ENCODE measurements at regions not wholly inside any gene's neighbourhood (a gene's known extent, or its start where the extent isn't known, plus 50 kb on each side); places are given as distances from the start of the nearest gene placed in this dataset.

DNA sequence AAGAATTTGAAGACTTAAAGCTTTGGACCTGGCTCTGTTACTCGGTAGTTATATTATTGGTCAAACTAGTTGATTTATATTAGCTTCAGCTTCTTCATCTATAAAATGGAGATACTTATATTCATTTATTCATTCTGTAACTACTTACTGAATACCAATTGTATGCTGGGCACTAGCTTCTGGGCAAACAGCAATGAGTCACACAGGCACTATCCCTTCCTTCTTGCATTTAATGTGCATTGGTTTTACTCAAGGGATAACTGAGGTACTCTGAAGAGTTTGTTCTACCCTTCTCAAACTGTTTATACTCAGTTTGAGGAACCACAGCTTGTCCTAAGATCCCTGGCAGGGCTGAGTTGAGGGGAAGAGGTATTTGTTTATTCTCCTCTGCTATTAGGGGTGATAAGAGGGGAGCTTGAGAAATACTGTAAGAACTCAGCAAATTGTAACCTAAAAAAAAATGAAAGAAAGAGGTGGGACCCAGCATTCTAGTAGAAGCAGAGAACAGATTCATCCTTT lies 825.4 kb upstream of the AMELY start:
- H3K4me1 ChIP-seq (ENCODE audit: control insufficient read depth in 3 of 3, insufficient read depth in 2 of 3, low read depth in 1 of 3, low read length in 2 of 3): no peaks in the 10 kb centered on the region
- H3K4me3 ChIP-seq (ENCODE audit: low read depth in 1 of 3, low read length in 3 of 3): no peak overlapping the region
- FAIRE-seq (no peak), DNase-seq (no peak)
- H3K27me3 ChIP-seq (ENCODE audit: control insufficient read depth in 3 of 3, insufficient read depth in 3 of 3, low read length in 3 of 3): no peaks in the 10 kb centered on the region
- H3K36me3 ChIP-seq (ENCODE audit: control insufficient read depth in 3 of 3, insufficient read depth in 2 of 3, low read depth in 1 of 3, low read length in 3 of 3): no peaks in the 10 kb centered on the region
- H3K27ac ChIP-seq (ENCODE audit: low read depth in 1 of 3, low read length in 2 of 3): no peak overlapping the region
- 53 to 87% methylated on average over 1 of the region's 1 CpG; no CpG with 5 or more reads in 1 of the 3 donors for WGBS, 3 donors
- no peaks in the 10 kb centered on the region for H3K9me3 ChIP-seq (ENCODE audit: control insufficient read depth in 2 of 2, insufficient read depth in 1 of 2, low read depth in 1 of 2, low read length in 1 of 2)

DNA sequence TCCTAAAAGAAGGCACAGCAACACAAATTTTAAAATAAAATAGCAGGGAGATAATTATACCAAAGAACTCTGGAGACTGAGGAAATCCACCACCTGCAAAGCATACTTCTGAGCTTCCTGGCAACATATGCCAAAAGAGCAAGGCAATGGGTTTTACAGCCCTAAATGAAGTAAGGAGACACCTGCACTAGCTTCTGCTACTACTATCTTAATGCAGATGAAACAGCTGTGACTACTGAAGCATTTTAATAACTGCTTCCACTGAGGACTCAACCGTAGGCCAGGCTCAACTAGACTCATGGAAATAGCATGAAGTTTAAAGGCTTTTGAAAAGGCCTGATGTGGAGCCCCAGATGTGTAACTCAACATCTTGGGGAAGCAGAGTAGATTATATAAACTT lies 820.1 kb upstream of the AMELY start:
- H3K36me3 ChIP-seq (ENCODE audit: control insufficient read depth in 3 of 3, insufficient read depth in 2 of 3, low read depth in 1 of 3, low read length in 3 of 3): no peaks in the 10 kb centered on the region
- FAIRE-seq (no peak), DNase-seq (no peak)
- no peaks in the 10 kb centered on the region for H3K9me3 ChIP-seq (ENCODE audit: control insufficient read depth in 2 of 2, insufficient read depth in 1 of 2, low read depth in 1 of 2, low read length in 1 of 2)
- H3K27me3 ChIP-seq (ENCODE audit: control insufficient read depth in 3 of 3, insufficient read depth in 3 of 3, low read length in 3 of 3): no peaks in the 10 kb centered on the region
- WGBS, 3 donors: 72 to 80% methylated on average over 1 of the region's 1 CpG; no CpG with 5 or more reads in 1 of the 3 donors
- H3K27ac ChIP-seq (ENCODE audit: low read depth in 1 of 3, low read length in 2 of 3): no peak overlapping the region
- H3K4me1 ChIP-seq (ENCODE audit: control insufficient read depth in 3 of 3, insufficient read depth in 2 of 3, low read depth in 1 of 3, low read length in 2 of 3): no peaks in the 10 kb centered on the region
- no peak overlapping the region for H3K4me3 ChIP-seq (ENCODE audit: low read depth in 1 of 3, low read length in 3 of 3)

DNA sequence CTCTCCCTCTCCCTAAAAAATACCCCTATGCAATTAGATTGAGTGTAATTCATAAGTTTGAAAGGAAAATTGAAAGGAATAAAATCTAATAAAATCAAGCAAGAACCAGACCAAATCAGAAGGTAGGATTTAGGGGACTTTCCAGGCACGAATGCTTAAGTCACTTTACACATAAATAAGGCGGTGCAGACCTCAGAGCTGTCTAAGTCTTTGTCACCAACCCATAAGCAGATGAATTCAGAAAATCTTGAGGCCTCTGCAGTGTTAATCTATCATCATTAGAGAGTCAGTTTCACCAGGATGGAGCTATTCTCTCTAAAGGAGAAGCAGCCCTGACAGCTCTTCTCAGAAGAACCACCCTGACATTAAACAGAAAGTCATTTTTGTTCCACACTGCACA lies 819.1 kb upstream of the AMELY start:
- 79 to 89% methylated on average over 2 of the region's 2 CpGs; no CpG with 5 or more reads in 1 of the 3 donors for WGBS, 3 donors

DNA sequence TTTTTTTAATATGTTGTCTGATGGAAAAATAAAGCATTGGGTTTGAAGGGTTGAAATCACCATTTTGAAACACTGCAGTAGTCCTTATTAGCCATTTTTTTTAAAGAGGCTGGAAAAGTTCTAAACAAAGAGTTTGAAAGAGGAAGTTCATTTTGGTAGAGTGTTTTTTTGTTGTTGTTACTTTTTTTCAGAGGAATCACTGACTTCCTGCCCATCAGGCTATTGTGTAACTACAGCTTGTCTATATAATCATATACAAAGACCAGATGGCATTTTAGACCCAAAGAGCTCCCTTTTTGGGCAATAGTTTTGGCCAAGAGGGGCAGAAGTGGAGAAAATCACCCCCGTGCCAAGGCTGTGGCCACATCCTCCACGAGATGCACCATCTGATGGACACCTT lies 818.5 kb upstream of the AMELY start:
- H3K36me3 ChIP-seq (ENCODE audit: control insufficient read depth in 3 of 3, insufficient read depth in 2 of 3, low read depth in 1 of 3, low read length in 3 of 3): no peaks in the 10 kb centered on the region
- no peak overlapping the region for H3K4me3 ChIP-seq (ENCODE audit: low read depth in 1 of 3, low read length in 3 of 3)
- H3K9me3 ChIP-seq (ENCODE audit: control insufficient read depth in 2 of 2, insufficient read depth in 1 of 2, low read depth in 1 of 2, low read length in 1 of 2): no peaks in the 10 kb centered on the region
- 71 to 83% methylated on average over 2 of the region's 2 CpGs; no CpG with 5 or more reads in 1 of the 3 donors for WGBS, 3 donors
- H3K4me1 ChIP-seq (ENCODE audit: control insufficient read depth in 3 of 3, insufficient read depth in 2 of 3, low read depth in 1 of 3, low read length in 2 of 3): no peaks in the 10 kb centered on the region
- DNase-seq (no peak), FAIRE-seq (no peak)
- no peak overlapping the region for H3K27ac ChIP-seq (ENCODE audit: low read depth in 1 of 3, low read length in 2 of 3)
- no peaks in the 10 kb centered on the region for H3K27me3 ChIP-seq (ENCODE audit: control insufficient read depth in 3 of 3, insufficient read depth in 3 of 3, low read length in 3 of 3)

More for the DNA sequence above, 819.1 kb upstream of the AMELY start:
- no peak overlapping the region for H3K27ac ChIP-seq (ENCODE audit: low read depth in 1 of 3, low read length in 2 of 3)
- H3K4me3 ChIP-seq (ENCODE audit: low read depth in 1 of 3, low read length in 3 of 3): no peak overlapping the region
- no peaks in the 10 kb centered on the region for H3K4me1 ChIP-seq (ENCODE audit: control insufficient read depth in 3 of 3, insufficient read depth in 2 of 3, low read depth in 1 of 3, low read length in 2 of 3)
- no peaks in the 10 kb centered on the region for H3K9me3 ChIP-seq (ENCODE audit: control insufficient read depth in 2 of 2, insufficient read depth in 1 of 2, low read depth in 1 of 2, low read length in 1 of 2)
- H3K27me3 ChIP-seq (ENCODE audit: control insufficient read depth in 3 of 3, insufficient read depth in 3 of 3, low read length in 3 of 3): no peaks in the 10 kb centered on the region
- DNase-seq (no peak), FAIRE-seq (no peak)
- H3K36me3 ChIP-seq (ENCODE audit: control insufficient read depth in 3 of 3, insufficient read depth in 2 of 3, low read depth in 1 of 3, low read length in 3 of 3): no peaks in the 10 kb centered on the region

DNA sequence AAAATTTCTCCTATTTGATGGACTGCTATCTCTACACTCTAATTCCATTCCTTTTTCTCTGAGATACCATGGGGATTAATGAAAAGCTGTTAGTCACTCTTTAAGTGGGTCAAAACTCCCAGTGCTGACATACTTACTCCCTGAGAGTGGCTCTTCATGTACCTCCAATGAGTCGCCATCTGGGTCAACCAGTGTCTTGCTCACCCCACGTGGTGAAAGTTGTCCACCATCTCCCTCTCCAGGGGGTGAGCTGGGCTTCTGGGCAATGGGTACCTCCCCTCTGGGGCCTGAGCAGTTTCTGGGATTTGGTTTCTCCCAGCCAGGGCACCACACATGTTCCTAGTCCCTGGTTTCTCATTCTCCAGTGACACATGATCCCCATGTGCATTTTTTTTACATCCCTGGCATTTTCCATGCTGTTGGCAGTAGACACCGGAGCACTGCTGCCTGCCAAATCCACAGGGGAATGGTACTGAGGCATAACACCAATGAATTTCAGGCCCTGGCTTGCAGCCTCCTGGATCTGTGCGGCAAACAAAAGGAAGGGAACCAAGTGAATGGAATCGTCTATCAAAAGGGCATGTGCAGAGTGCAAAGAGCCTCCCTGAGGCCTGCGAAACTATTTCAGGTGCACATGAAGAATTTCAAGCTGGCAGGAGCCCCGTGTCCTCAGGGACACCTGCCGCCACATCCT lies 817.9 kb upstream of the AMELY start:
- Histone ChIP-seq H3K4me3 (ENCODE audit: low read depth in 1 of 3, low read length in 3 of 3) (no peak overlapping the region), H3K9me3 (ENCODE audit: control insufficient read depth in 2 of 2, insufficient read depth in 1 of 2, low read depth in 1 of 2, low read length in 1 of 2) (no peaks in the 10 kb centered on the region), H3K36me3 (ENCODE audit: control insufficient read depth in 3 of 3, insufficient read depth in 2 of 3, low read depth in 1 of 3, low read length in 3 of 3) (no peaks in the 10 kb centered on the region), H3K4me1 (ENCODE audit: control insufficient read depth in 3 of 3, insufficient read depth in 2 of 3, low read depth in 1 of 3, low read length in 2 of 3) (no peaks in the 10 kb centered on the region), H3K27ac (ENCODE audit: low read depth in 1 of 3, low read length in 2 of 3) (no peak overlapping the region), H3K27me3 (ENCODE audit: control insufficient read depth in 3 of 3, insufficient read depth in 3 of 3, low read length in 3 of 3) (no peaks in the 10 kb centered on the region)
- WGBS, 3 donors: 79 to 91% methylated on average over 8 of the region's 8 CpGs; no CpG with 5 or more reads in 1 of the 3 donors
- DNase-seq (no peak), FAIRE-seq (no peak)

DNA sequence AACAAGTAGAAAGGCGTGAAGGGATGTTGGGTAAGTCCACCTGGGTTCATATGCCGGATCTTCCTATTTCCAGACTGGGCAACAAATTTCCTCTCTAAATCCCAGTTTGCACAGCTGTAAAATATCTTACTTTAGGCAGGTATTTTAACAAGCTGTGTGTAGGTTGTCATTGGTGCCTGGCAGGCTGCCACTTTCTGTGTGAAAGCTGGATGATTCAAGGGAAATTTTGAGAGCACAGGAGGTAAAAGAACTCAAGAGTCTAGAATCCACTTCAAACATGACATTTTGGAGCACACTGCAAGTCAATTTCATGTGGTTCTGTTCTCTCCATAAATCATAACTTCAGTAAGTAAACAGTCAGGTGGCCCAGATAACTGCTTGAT lies 817.4 kb upstream of the AMELY start:
- WGBS, 3 donors: 85 to 94% methylated on average over 2 of the region's 2 CpGs; no CpG with 5 or more reads in 1 of the 3 donors
- Histone ChIP-seq H3K27ac (ENCODE audit: low read depth in 1 of 3, low read length in 2 of 3) (no peak overlapping the region), H3K9me3 (ENCODE audit: control insufficient read depth in 2 of 2, insufficient read depth in 1 of 2, low read depth in 1 of 2, low read length in 1 of 2) (no peaks in the 10 kb centered on the region), H3K4me3 (ENCODE audit: low read depth in 1 of 3, low read length in 3 of 3) (no peak overlapping the region), H3K4me1 (ENCODE audit: control insufficient read depth in 3 of 3, insufficient read depth in 2 of 3, low read depth in 1 of 3, low read length in 2 of 3) (no peaks in the 10 kb centered on the region), H3K27me3 (ENCODE audit: control insufficient read depth in 3 of 3, insufficient read depth in 3 of 3, low read length in 3 of 3) (no peaks in the 10 kb centered on the region), H3K36me3 (ENCODE audit: control insufficient read depth in 3 of 3, insufficient read depth in 2 of 3, low read depth in 1 of 3, low read length in 3 of 3) (no peaks in the 10 kb centered on the region)
- FAIRE-seq (no peak), DNase-seq (no peak)

- FAIRE-seq (no peak), DNase-seq (no peak)
- H3K9me3 ChIP-seq (ENCODE audit: control insufficient read depth in 2 of 2, insufficient read depth in 1 of 2, low read depth in 1 of 2, low read length in 1 of 2): no peaks in the 10 kb centered on the region
- no peaks in the 10 kb centered on the region for H3K36me3 ChIP-seq (ENCODE audit: control insufficient read depth in 3 of 3, insufficient read depth in 2 of 3, low read depth in 1 of 3, low read length in 3 of 3)
- 84% methylated on average over 4 of the region's 4 CpGs; no CpG with 5 or more reads in 1 of the 3 donors for WGBS, 3 donors
- no peak overlapping the region for H3K27ac ChIP-seq (ENCODE audit: low read depth in 1 of 3, low read length in 2 of 3)
- no peaks in the 10 kb centered on the region for H3K27me3 ChIP-seq (ENCODE audit: control insufficient read depth in 3 of 3, insufficient read depth in 3 of 3, low read length in 3 of 3)
- no peak overlapping the region for H3K4me3 ChIP-seq (ENCODE audit: low read depth in 1 of 3, low read length in 3 of 3)
- no peaks in the 10 kb centered on the region for H3K4me1 ChIP-seq (ENCODE audit: control insufficient read depth in 3 of 3, insufficient read depth in 2 of 3, low read depth in 1 of 3, low read length in 2 of 3)
These were observed 814.4 kb upstream of the AMELY start for GRCh38 chrY:7725791-7726460.

DNA sequence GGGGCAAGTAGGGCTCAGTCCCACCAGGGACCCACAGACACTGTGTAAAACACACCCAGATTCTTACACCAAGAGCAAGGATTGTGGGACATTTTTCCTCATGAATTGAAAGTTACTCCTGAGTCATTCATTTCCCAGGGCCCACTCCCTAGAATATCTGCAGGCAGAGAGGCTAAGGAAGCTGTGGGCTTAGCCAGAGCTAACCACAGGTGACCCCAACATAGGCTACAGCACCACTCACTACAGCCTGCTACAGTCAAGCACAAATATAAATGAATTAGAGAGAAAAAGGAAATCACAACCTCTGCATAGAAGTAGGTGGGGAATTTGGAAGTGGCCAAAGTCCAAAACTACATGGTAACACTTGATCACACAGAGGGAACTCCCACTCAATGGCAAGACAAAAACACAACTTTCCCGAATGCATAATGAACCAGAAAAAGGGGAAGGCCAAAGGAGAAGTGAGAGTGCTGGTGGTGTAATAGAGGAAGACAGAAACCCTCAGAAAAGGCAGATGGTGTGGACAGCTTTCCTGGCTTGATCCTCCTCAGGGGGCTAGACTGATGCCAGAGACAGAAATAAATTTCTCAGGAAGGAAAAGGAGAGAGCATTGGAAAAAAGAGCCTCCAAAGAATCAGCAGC lies 812.6 kb upstream of the AMELY start:
- Histone ChIP-seq H3K9me3 (ENCODE audit: control insufficient read depth in 2 of 2, insufficient read depth in 1 of 2, low read depth in 1 of 2, low read length in 1 of 2) (no peaks in the 10 kb centered on the region), H3K4me1 (ENCODE audit: control insufficient read depth in 3 of 3, insufficient read depth in 2 of 3, low read depth in 1 of 3, low read length in 2 of 3) (no peaks in the 10 kb centered on the region), H3K4me3 (ENCODE audit: low read depth in 1 of 3, low read length in 3 of 3) (no peak overlapping the region), H3K27me3 (ENCODE audit: control insufficient read depth in 3 of 3, insufficient read depth in 3 of 3, low read length in 3 of 3) (no peaks in the 10 kb centered on the region), H3K36me3 (ENCODE audit: control insufficient read depth in 3 of 3, insufficient read depth in 2 of 3, low read depth in 1 of 3, low read length in 3 of 3) (no peaks in the 10 kb centered on the region), H3K27ac (ENCODE audit: low read depth in 1 of 3, low read length in 2 of 3) (no peak overlapping the region)
- FAIRE-seq (no peak), DNase-seq (no peak)
- WGBS, 3 donors: 15 to 25% methylated on average over 1 of the region's 1 CpG; no CpG with 5 or more reads in 1 of the 3 donors
